PC-3 (cell line): ENCODE measurements at regions not wholly inside any gene's neighbourhood (a gene's known extent, or its start where the extent isn't known, plus 50 kb on each side); places are given as distances from the start of the nearest gene placed in this dataset.

Experiments used
- EZH2 ChIP-seq: fragments of 300-600 bp; sonication (generic); IDR thresholded peaks from one replicate; pipeline ENCODE4 v1.6.1; 2017; ENCODE audit warnings: antibody characterized with exemption, mild to moderate bottlenecking, low read length; ENCODE audit not compliant: unreplicated experiment
- TF ChIP-seq, protein P1 (sequence below): fragments of 300-600 bp; sonication (generic); conservative IDR thresholded peaks from 2 replicates; pipeline ENCODE4 v1.5.1; 2017; ENCODE audit warnings: antibody characterized with exemption, low read depth, mild to moderate bottlenecking, low read length

DNA sequence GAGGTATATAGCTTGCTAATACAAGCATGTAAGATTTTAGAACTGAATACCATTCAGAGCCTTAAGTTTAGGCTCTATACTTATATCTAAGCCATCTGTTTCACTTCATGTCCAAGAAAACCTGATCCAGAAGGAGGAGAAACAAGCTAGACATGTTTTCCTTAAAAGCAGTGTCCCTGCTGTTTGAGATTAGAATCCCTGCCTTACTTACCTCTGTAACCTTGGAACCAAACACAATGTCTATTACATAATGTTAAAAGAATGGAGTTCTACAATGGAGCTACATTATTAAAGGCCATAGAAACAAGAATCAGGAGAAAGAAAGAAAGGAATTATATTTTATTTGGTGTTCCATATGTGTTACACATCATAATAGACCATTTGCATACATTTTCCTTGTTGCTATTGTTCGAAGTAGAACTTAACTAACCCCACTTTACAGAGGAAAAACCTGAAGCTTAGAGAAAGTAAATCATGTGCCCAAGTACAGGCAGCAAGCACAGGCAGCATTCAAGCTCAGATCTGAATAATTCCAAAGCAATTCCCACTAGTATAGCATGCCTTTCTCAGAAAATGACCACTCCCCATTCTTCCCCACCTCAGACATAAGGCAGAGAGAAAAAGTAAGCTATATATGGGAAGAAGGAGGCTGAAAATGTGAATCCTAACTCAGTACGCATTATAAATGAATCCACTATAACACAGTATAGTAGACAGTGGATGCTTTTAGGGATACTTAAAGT, 380.1 kb upstream of the SPAG17 start:
- TF ChIP-seq, protein P1, sequence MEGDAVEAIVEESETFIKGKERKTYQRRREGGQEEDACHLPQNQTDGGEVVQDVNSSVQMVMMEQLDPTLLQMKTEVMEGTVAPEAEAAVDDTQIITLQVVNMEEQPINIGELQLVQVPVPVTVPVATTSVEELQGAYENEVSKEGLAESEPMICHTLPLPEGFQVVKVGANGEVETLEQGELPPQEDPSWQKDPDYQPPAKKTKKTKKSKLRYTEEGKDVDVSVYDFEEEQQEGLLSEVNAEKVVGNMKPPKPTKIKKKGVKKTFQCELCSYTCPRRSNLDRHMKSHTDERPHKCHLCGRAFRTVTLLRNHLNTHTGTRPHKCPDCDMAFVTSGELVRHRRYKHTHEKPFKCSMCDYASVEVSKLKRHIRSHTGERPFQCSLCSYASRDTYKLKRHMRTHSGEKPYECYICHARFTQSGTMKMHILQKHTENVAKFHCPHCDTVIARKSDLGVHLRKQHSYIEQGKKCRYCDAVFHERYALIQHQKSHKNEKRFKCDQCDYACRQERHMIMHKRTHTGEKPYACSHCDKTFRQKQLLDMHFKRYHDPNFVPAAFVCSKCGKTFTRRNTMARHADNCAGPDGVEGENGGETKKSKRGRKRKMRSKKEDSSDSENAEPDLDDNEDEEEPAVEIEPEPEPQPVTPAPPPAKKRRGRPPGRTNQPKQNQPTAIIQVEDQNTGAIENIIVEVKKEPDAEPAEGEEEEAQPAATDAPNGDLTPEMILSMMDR = no peak
- no peak for TF ChIP-seq EZH2
